ENCODE measurements at regions not wholly inside any gene's neighbourhood (a gene's known extent, or its start where the extent isn't known, plus 50 kb on each side); places are given as distances from the start of the nearest gene placed in this dataset.

- H3K27ac Mint-ChIP-seq: no peak overlapping the region
- no peaks in the 10 kb centered on the region for H3K4me1 Mint-ChIP-seq (ENCODE audit: unreplicated experiment)
Measured at GRCh38 chr2:84217456-84217855, 241.6 kb downstream of the SUCLG1 start.

DNA sequence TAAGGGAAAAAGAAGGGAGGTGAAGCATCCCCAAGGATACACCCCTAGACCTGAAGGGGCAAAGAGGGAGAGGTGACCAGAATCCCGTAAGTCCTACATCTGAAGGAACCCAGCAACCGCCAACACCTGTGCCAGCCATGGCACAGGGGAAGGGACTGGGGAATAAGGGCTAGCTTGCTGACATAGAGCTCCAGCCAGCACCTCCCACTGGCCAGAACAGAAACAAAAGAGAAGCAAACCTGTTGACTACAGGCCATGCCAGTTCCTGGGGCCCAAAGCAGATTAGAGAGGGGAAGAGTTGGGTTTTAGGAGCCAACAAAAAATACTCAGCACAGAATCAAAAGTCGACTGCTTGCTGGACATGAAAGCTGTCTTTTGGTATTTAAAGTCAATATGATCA lies 244.6 kb downstream of the SUCLG1 start:
- DNase-seq (ENCODE audit: extremely low spot score, unreplicated experiment): no peak
- no peaks in the 10 kb centered on the region for H3K4me1 Mint-ChIP-seq (ENCODE audit: unreplicated experiment)
- peaks cover 6% of the 10 kb centered on the region for H3K27me3 Mint-ChIP-seq
- TF ChIP-seq, protein P1, sequence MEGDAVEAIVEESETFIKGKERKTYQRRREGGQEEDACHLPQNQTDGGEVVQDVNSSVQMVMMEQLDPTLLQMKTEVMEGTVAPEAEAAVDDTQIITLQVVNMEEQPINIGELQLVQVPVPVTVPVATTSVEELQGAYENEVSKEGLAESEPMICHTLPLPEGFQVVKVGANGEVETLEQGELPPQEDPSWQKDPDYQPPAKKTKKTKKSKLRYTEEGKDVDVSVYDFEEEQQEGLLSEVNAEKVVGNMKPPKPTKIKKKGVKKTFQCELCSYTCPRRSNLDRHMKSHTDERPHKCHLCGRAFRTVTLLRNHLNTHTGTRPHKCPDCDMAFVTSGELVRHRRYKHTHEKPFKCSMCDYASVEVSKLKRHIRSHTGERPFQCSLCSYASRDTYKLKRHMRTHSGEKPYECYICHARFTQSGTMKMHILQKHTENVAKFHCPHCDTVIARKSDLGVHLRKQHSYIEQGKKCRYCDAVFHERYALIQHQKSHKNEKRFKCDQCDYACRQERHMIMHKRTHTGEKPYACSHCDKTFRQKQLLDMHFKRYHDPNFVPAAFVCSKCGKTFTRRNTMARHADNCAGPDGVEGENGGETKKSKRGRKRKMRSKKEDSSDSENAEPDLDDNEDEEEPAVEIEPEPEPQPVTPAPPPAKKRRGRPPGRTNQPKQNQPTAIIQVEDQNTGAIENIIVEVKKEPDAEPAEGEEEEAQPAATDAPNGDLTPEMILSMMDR (conservative IDR thresholded peaks at IDR 0.05): no peak
- H3K27ac Mint-ChIP-seq: no peak overlapping the region
- no peak overlapping the region for H3K4me3 Mint-ChIP-seq
- H3K36me3 Mint-ChIP-seq: no peaks in the 10 kb centered on the region
- H3K9me3 Mint-ChIP-seq: no peaks in the 10 kb centered on the region

More at GRCh38 chr2:84217456-84217855, 241.6 kb downstream of the SUCLG1 start:
- TF ChIP-seq, protein P1 (conservative IDR thresholded peaks at IDR 0.05): no peak
- H3K4me3 Mint-ChIP-seq: no peak overlapping the region
- no peak for DNase-seq (ENCODE audit: extremely low spot score, unreplicated experiment)
- no peaks in the 10 kb centered on the region for H3K9me3 Mint-ChIP-seq
- no peaks in the 10 kb centered on the region for H3K36me3 Mint-ChIP-seq
- peaks cover 6% of the 10 kb centered on the region for H3K27me3 Mint-ChIP-seq

DNA sequence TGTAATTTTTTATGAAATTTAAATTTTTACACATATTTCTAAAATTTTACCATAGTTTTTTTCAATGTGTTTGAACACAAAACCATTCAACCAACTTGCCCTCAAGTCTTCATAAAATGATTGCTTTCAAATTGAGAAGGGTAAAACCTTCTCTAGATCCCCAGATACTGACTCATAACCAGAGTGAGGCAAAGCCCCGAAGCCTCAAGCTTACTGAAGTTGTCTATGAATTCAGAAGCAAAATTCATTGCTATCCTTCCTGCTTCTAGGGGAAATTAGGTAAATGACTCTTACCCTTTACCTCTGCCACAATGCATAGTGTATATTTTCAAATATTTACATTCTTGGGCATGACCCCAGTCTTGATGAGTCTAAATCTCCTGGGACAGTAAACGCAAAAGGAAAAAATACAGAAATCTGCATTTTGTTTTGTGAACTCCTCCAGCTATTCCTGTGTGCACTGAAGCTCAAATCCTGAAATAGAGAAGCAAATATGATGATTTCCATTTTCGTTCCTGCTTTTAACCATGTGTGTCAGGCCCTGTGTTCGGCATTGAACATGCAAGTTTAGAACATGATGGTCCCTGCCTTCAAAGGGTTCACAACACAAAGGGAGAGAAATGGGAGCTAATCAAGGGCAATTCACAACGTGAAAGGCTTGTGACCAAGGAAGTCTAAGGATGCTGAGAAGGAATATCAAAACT lies 246.3 kb downstream of the SUCLG1 start:
- Mint-ChIP-seq H3K36me3 (no peaks in the 10 kb centered on the region), H3K27me3 (peaks cover 6% of the 10 kb centered on the region), H3K4me3 (no peak overlapping the region), H3K27ac (no peak overlapping the region), H3K9me3 (no peaks in the 10 kb centered on the region), H3K4me1 (ENCODE audit: unreplicated experiment) (no peaks in the 10 kb centered on the region)
- TF ChIP-seq, protein P1 (conservative IDR thresholded peaks at IDR 0.05): no peak
- no peak for DNase-seq (ENCODE audit: extremely low spot score, unreplicated experiment)

DNA sequence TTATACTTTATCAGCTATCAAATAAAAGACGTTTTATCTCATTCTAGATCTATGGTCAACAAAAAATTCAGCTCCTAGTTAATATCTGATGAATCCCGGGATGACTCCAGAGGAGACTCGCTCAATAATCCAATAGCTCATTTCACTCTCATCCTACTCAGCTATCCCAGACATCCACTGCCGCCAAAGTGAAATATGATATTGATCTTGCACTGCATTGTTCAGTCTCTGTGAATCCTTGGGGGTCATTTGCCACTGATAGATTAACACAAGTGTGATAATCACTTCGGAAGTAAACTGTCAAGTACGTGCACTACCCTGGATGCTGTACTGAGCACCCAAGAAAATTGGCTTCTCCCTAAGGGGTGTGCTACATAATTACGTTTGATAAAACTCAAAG lies 249.1 kb downstream of the SUCLG1 start:
- DNase-seq (ENCODE audit: extremely low spot score, unreplicated experiment): no peak
- peaks cover 7% of the 10 kb centered on the region for H3K27me3 Mint-ChIP-seq
- no peaks in the 10 kb centered on the region for H3K9me3 Mint-ChIP-seq
- TF ChIP-seq, protein P1 (conservative IDR thresholded peaks at IDR 0.05): no peak
- no peak overlapping the region for H3K27ac Mint-ChIP-seq
- no peaks in the 10 kb centered on the region for H3K4me1 Mint-ChIP-seq (ENCODE audit: unreplicated experiment)
- no peaks in the 10 kb centered on the region for H3K36me3 Mint-ChIP-seq
- H3K4me3 Mint-ChIP-seq: no peak overlapping the region

GRCh38 chr2:84204995-84205394 lies 254.1 kb downstream of the SUCLG1 start:
- Mint-ChIP-seq H3K27me3 (peaks cover 6% of the 10 kb centered on the region), H3K9me3 (no peaks in the 10 kb centered on the region), H3K4me3 (no peak overlapping the region), H3K27ac (no peak overlapping the region), H3K36me3 (no peaks in the 10 kb centered on the region), H3K4me1 (ENCODE audit: unreplicated experiment) (no peaks in the 10 kb centered on the region)
- TF ChIP-seq, protein P1 (conservative IDR thresholded peaks at IDR 0.05): no peak
- no peak for DNase-seq (ENCODE audit: extremely low spot score, unreplicated experiment)
